ENCODE measurements at regions not wholly inside any gene's neighbourhood (a gene's known extent, or its start where the extent isn't known, plus 50 kb on each side); places are given as distances from the start of the nearest gene placed in this dataset.

GRCh38 chr21:38955495-38955894 lies 149.8 kb downstream of the ETS2 start:
- Histone ChIP-seq H3K27me3 (no peaks in the 10 kb centered on the region), H3K9me3 (no peaks in the 10 kb centered on the region), H3K4me3 (replicated peaks in 1 of 3) (no peak overlapping the region), H3K36me3 (no peaks in the 10 kb centered on the region), H3K27ac (no peak overlapping the region), H3K4me1 (peaks cover 8 to 14% of the 10 kb centered on the region in 2 donors)
- TF ChIP-seq POLR2A (IDR thresholded peaks at IDR 0.05) (no peak), CTCF (IDR thresholded peaks at IDR 0.05) (no peak)
- DNase-seq, result no peak
- intact Hi-C loops (cut with DNase I), result no loop called here
- WGBS, 2 donors, result 92 to 95% methylated on average over 8 of the region's 8 CpGs

- no peak for DNase-seq
- 77 to 91% methylated on average over 3 of the region's 3 CpGs for WGBS, 2 donors
- intact Hi-C loops (cut with DNase I), result no loop called here
- TF ChIP-seq CTCF (IDR thresholded peaks at IDR 0.05) (no peak), POLR2A (IDR thresholded peaks at IDR 0.05) (no peak)
- no peak overlapping the region for H3K27ac ChIP-seq
- no peak overlapping the region for H3K4me3 ChIP-seq (replicated peaks in 1 of 3)
- no peaks in the 10 kb centered on the region for H3K36me3 ChIP-seq
- no peaks in the 10 kb centered on the region for H3K27me3 ChIP-seq
- no peaks in the 10 kb centered on the region for H3K9me3 ChIP-seq
- peaks cover 8 to 11% of the 10 kb centered on the region in 2 donors for H3K4me1 ChIP-seq
These were observed 148.9 kb downstream of the ETS2 start for GRCh38 chr21:38954588-38955004.

GRCh38 chr21:38953516-38953915 lies 147.8 kb downstream of the ETS2 start:
- Histone ChIP-seq H3K27ac (no peak overlapping the region), H3K9me3 (no peaks in the 10 kb centered on the region), H3K36me3 (no peaks in the 10 kb centered on the region), H3K4me3 (replicated peaks in 1 of 3) (no peak overlapping the region), H3K4me1 (peaks cover 0 to 3% of the 10 kb centered on the region in 2 donors), H3K27me3 (no peaks in the 10 kb centered on the region)
- TF ChIP-seq POLR2A (IDR thresholded peaks at IDR 0.05) (no peak), CTCF (IDR thresholded peaks at IDR 0.05) (no peak)
- WGBS, 2 donors, result 90 to 93% methylated on average over 5 of the region's 5 CpGs
- intact Hi-C loops (cut with DNase I), result no loop called here
- no peak for DNase-seq

GRCh38 chr21:38952890-38953289 lies 147.2 kb downstream of the ETS2 start:
- 78 to 100% methylated on average over 3 of the region's 3 CpGs for WGBS, 2 donors
- no peaks in the 10 kb centered on the region for H3K36me3 ChIP-seq
- TF ChIP-seq POLR2A (IDR thresholded peaks at IDR 0.05) (no peak), CTCF (IDR thresholded peaks at IDR 0.05) (no peak)
- DNase-seq, result no peak
- no peak overlapping the region for H3K4me3 ChIP-seq (replicated peaks in 1 of 3)
- no peaks in the 10 kb centered on the region for H3K9me3 ChIP-seq
- peaks cover 0 to 5% of the 10 kb centered on the region in 2 donors for H3K4me1 ChIP-seq
- no peaks in the 10 kb centered on the region for H3K27me3 ChIP-seq
- intact Hi-C loops (cut with DNase I), result no loop called here
- no peak overlapping the region for H3K27ac ChIP-seq

GRCh38 chr21:38951095-38951730 lies 145.5 kb downstream of the ETS2 start:
- WGBS, 2 donors, result 91 to 100% methylated on average over 1 of the region's 1 CpG

More at GRCh38 chr21:38951095-38951730, 145.5 kb downstream of the ETS2 start:
- TF ChIP-seq POLR2A (IDR thresholded peaks at IDR 0.05) (no peak), CTCF (IDR thresholded peaks at IDR 0.05) (no peak)
- intact Hi-C loops (cut with DNase I), result no loop called here
- Histone ChIP-seq H3K27me3 (no peaks in the 10 kb centered on the region), H3K4me1 (peaks cover 0 to 5% of the 10 kb centered on the region in 2 donors), H3K36me3 (no peaks in the 10 kb centered on the region), H3K9me3 (no peaks in the 10 kb centered on the region), H3K4me3 (replicated peaks in 1 of 3) (no peak overlapping the region), H3K27ac (no peak overlapping the region)
- DNase-seq, result no peak
